Memory B cell (primary cell): ENCODE measurements at regions not wholly inside any gene's neighbourhood (a gene's known extent, or its start where the extent isn't known, plus 50 kb on each side); places are given as distances from the start of the nearest gene placed in this dataset.

Source experiments
- ATAC-seq: fragments of 150-1000 bp; cut with Tn5 transposase; 2 replicates; pipeline ENCODE4 v1.10.0; 2021; ENCODE audit warnings: low read depth, mild to moderate bottlenecking, moderate library complexity
- DNase-seq, 2 donors: peaks; one replicate each; pipeline ENCODE4 v3.0.0; 2022; ENCODE audit warnings: low spot score in 2 of 2
- H3K27ac Mint-ChIP-seq: one replicate; pipeline ENCODE4 v1.8.0; 2022; ENCODE audit warnings: mild to moderate bottlenecking, moderate library complexity, mixed read lengths
- H3K27me3 Mint-ChIP-seq: one replicate; pipeline ENCODE4 v1.8.0; 2022; ENCODE audit warnings: mixed read lengths
- H3K36me3 Mint-ChIP-seq: one replicate; pipeline ENCODE4 v1.8.0; 2022; ENCODE audit warnings: mild to moderate bottlenecking, mixed read lengths
- H3K4me1 Mint-ChIP-seq: one replicate; pipeline ENCODE4 v1.8.0; 2022; ENCODE audit warnings: mixed read lengths
- H3K4me3 Mint-ChIP-seq: one replicate; pipeline ENCODE4 v1.8.0; 2022; ENCODE audit warnings: mild to moderate bottlenecking, moderate library complexity, mixed read lengths
- H3K9me3 Mint-ChIP-seq: one replicate; pipeline ENCODE4 v1.8.0; 2022; ENCODE audit warnings: mixed read lengths

GRCh38 chr6:14816116-14816859 is 429.6 kb upstream of the JARID2 start:
- DNase-seq, result no peak
- peaks cover 12% of the 10 kb centered on the region for H3K4me1 Mint-ChIP-seq

GRCh38 chr6:14817074-14817473 is 428.8 kb upstream of the JARID2 start:
- no peak for ATAC-seq
- H3K27me3 Mint-ChIP-seq, result no peaks in the 10 kb centered on the region
- peaks cover 12% of the 10 kb centered on the region for H3K4me1 Mint-ChIP-seq
- no peaks in the 10 kb centered on the region for H3K36me3 Mint-ChIP-seq
- no peaks in the 10 kb centered on the region for H3K9me3 Mint-ChIP-seq
- H3K4me3 Mint-ChIP-seq, result no peak overlapping the region
- no peak overlapping the region for H3K27ac Mint-ChIP-seq
- no peak for DNase-seq

More at GRCh38 chr6:14816116-14816859, 429.6 kb upstream of the JARID2 start:
- no peaks in the 10 kb centered on the region for H3K27me3 Mint-ChIP-seq
- H3K4me3 Mint-ChIP-seq, result no peak overlapping the region
- peaks cover 2% of the 10 kb centered on the region for H3K36me3 Mint-ChIP-seq
- no peaks in the 10 kb centered on the region for H3K9me3 Mint-ChIP-seq
- no peak overlapping the region for H3K27ac Mint-ChIP-seq
- no peak for ATAC-seq

GRCh38 chr6:14818422-14818884 is 427.4 kb upstream of the JARID2 start:
- Mint-ChIP-seq H3K27ac (no peak overlapping the region), H3K4me3 (no peak overlapping the region), H3K36me3 (no peaks in the 10 kb centered on the region), H3K9me3 (no peaks in the 10 kb centered on the region), H3K27me3 (no peaks in the 10 kb centered on the region), H3K4me1 (peaks cover 12% of the 10 kb centered on the region)
- no peak for DNase-seq
- ATAC-seq, result no peak

GRCh38 chr6:14819001-14819400 is 426.9 kb upstream of the JARID2 start:
- no peaks in the 10 kb centered on the region for H3K27me3 Mint-ChIP-seq
- H3K9me3 Mint-ChIP-seq, result no peaks in the 10 kb centered on the region
- H3K4me1 Mint-ChIP-seq, result peaks cover 11% of the 10 kb centered on the region
- ATAC-seq, result no peak
- H3K27ac Mint-ChIP-seq, result no peak overlapping the region
- no peaks in the 10 kb centered on the region for H3K36me3 Mint-ChIP-seq
- DNase-seq, result no peak
- H3K4me3 Mint-ChIP-seq, result no peak overlapping the region

- Mint-ChIP-seq H3K4me1 (peaks cover 9% of the 10 kb centered on the region), H3K4me3 (no peak overlapping the region), H3K27ac (no peak overlapping the region), H3K36me3 (no peaks in the 10 kb centered on the region), H3K9me3 (no peaks in the 10 kb centered on the region), H3K27me3 (no peaks in the 10 kb centered on the region)
- no peak for DNase-seq
- no peak for ATAC-seq
Measured at GRCh38 chr6:14819840-14820420, 425.9 kb upstream of the JARID2 start.

- H3K4me3 Mint-ChIP-seq, result no peak overlapping the region
- no peak for DNase-seq
- no peaks in the 10 kb centered on the region for H3K9me3 Mint-ChIP-seq
- no peaks in the 10 kb centered on the region for H3K4me1 Mint-ChIP-seq
- no peaks in the 10 kb centered on the region for H3K36me3 Mint-ChIP-seq
- ATAC-seq, result no peak
- no peaks in the 10 kb centered on the region for H3K27me3 Mint-ChIP-seq
- no peak overlapping the region for H3K27ac Mint-ChIP-seq
Measured at GRCh38 chr6:14822012-14822553, 423.8 kb upstream of the JARID2 start.

- ATAC-seq (no peak), DNase-seq (no peak)
- Mint-ChIP-seq H3K9me3 (no peaks in the 10 kb centered on the region), H3K36me3 (no peaks in the 10 kb centered on the region), H3K4me1 (no peaks in the 10 kb centered on the region), H3K27me3 (no peaks in the 10 kb centered on the region), H3K4me3 (no peak overlapping the region), H3K27ac (no peak overlapping the region)
Measured at GRCh38 chr6:14822679-14823078, 423.2 kb upstream of the JARID2 start.

- no peak overlapping the region for H3K4me3 Mint-ChIP-seq
- H3K27me3 Mint-ChIP-seq, result no peaks in the 10 kb centered on the region
- no peaks in the 10 kb centered on the region for H3K9me3 Mint-ChIP-seq
- H3K36me3 Mint-ChIP-seq, result no peaks in the 10 kb centered on the region
- no peak overlapping the region for H3K27ac Mint-ChIP-seq
- H3K4me1 Mint-ChIP-seq, result no peaks in the 10 kb centered on the region
- DNase-seq, result no peak
- ATAC-seq, result no peak
Measured at GRCh38 chr6:14824060-14824459, 421.8 kb upstream of the JARID2 start.

GRCh38 chr6:14824484-14825275 is 421.2 kb upstream of the JARID2 start:
- no peaks in the 10 kb centered on the region for H3K36me3 Mint-ChIP-seq

GRCh38 chr6:14826456-14826855 is 419.4 kb upstream of the JARID2 start:
- H3K36me3 Mint-ChIP-seq, result no peaks in the 10 kb centered on the region
- H3K4me3 Mint-ChIP-seq, result no peak overlapping the region
- H3K27ac Mint-ChIP-seq, result no peak overlapping the region
- no peak for ATAC-seq
- H3K9me3 Mint-ChIP-seq, result no peaks in the 10 kb centered on the region
- DNase-seq, result no peak
- H3K27me3 Mint-ChIP-seq, result peaks cover 2% of the 10 kb centered on the region
- peaks cover 2% of the 10 kb centered on the region for H3K4me1 Mint-ChIP-seq

More at GRCh38 chr6:14824484-14825275, 421.2 kb upstream of the JARID2 start:
- H3K4me1 Mint-ChIP-seq, result no peaks in the 10 kb centered on the region
- H3K27me3 Mint-ChIP-seq, result no peaks in the 10 kb centered on the region
- no peak for DNase-seq
- no peak overlapping the region for H3K27ac Mint-ChIP-seq
- no peaks in the 10 kb centered on the region for H3K9me3 Mint-ChIP-seq
- ATAC-seq, result no peak
- H3K4me3 Mint-ChIP-seq, result no peak overlapping the region

- no peaks in the 10 kb centered on the region for H3K9me3 Mint-ChIP-seq
- no peak for ATAC-seq
- DNase-seq, result no peak
- H3K4me1 Mint-ChIP-seq, result peaks cover 2% of the 10 kb centered on the region
- H3K4me3 Mint-ChIP-seq, result no peak overlapping the region
- no peak overlapping the region for H3K27ac Mint-ChIP-seq
- H3K27me3 Mint-ChIP-seq, result peaks cover 2% of the 10 kb centered on the region
- no peaks in the 10 kb centered on the region for H3K36me3 Mint-ChIP-seq
Measured at GRCh38 chr6:14827354-14827753, 418.5 kb upstream of the JARID2 start.

- H3K4me3 Mint-ChIP-seq, result no peak overlapping the region
- no peak for DNase-seq
- peaks cover 2% of the 10 kb centered on the region for H3K27me3 Mint-ChIP-seq
- no peak for ATAC-seq
- H3K27ac Mint-ChIP-seq, result no peak overlapping the region
- no peaks in the 10 kb centered on the region for H3K9me3 Mint-ChIP-seq
- peaks cover 2% of the 10 kb centered on the region for H3K4me1 Mint-ChIP-seq
- no peaks in the 10 kb centered on the region for H3K36me3 Mint-ChIP-seq
Measured at GRCh38 chr6:14828201-14828611, 417.7 kb upstream of the JARID2 start.

- H3K4me1 Mint-ChIP-seq, result peaks cover 2% of the 10 kb centered on the region
- H3K27ac Mint-ChIP-seq, result peak overlapping the region; percentile 3
- no peak for DNase-seq
- H3K9me3 Mint-ChIP-seq, result no peaks in the 10 kb centered on the region
- H3K4me3 Mint-ChIP-seq, result no peak overlapping the region
- H3K36me3 Mint-ChIP-seq, result no peaks in the 10 kb centered on the region
- no peak for ATAC-seq
- peaks cover 2% of the 10 kb centered on the region for H3K27me3 Mint-ChIP-seq
Measured at GRCh38 chr6:14831070-14831469, 414.8 kb upstream of the JARID2 start.

- peaks cover 2% of the 10 kb centered on the region for H3K4me1 Mint-ChIP-seq
- ATAC-seq (no peak), DNase-seq (no peak)
- no peak overlapping the region for H3K4me3 Mint-ChIP-seq
- peaks cover 2% of the 10 kb centered on the region for H3K27me3 Mint-ChIP-seq
- no peak overlapping the region for H3K27ac Mint-ChIP-seq
- no peaks in the 10 kb centered on the region for H3K9me3 Mint-ChIP-seq
- H3K36me3 Mint-ChIP-seq, result no peaks in the 10 kb centered on the region
Measured at GRCh38 chr6:14831937-14832336, 413.9 kb upstream of the JARID2 start.
